A549 (cell line): ENCODE measurements at regions not wholly inside any gene's neighbourhood (a gene's known extent, or its start where the extent isn't known, plus 50 kb on each side); places are given as distances from the start of the nearest gene placed in this dataset.

Experiments
- ATAC-seq, 2 experiments: fragments of 200-7000 bp in 1 of 2; fragments of >200 bp in 1 of 2; cut with Nextera tagmentation in 1 of 2; cut with Tn5 transposase in 1 of 2; 3 replicates each; pipeline versions ENCODE4 v1.8.0 to v1.9.1; 2018 to 2020; ENCODE audit warnings: mild to moderate bottlenecking in 1 of 2, moderate library complexity in 1 of 2
- CTCF ChIA-PET: fragments of 300-600 bp; sonication (Branson Sonifier 250); formaldehyde crosslinking; extraction: SDS; loops from one replicate; lab custom pipeline; 2021; ENCODE audit warnings: antibody characterized with exemption, inconsistent platforms; lab: Yijun Ruan, JAX
- POLR2A ChIA-PET: fragments of 350-600 bp; formaldehyde crosslinking; extraction: SDS; loops from one replicate; lab custom pipeline; 2021; ENCODE audit warnings: antibody characterized with exemption, inconsistent platforms; lab: Yijun Ruan, JAX
- DNase-seq, 2 experiments: peaks; one replicate each; pipeline versions ENCODE4 v3.0.0 to v3.0.0-alpha.2; 2011 to 2016; ENCODE audit warnings: low read depth in 1 of 2, low spot score in 1 of 2
- FAIRE-seq: peaks from 2 replicates; lab custom pipeline; 2011; peaks lifted over from hg19 to GRCh38; lab: Jason Lieb, UNC
- H3K27ac ChIP-seq, 2 experiments: fragments of >200 bp; sonication (Bioruptor Twin); formaldehyde crosslinking; 3 replicates each; pipeline ENCODE4 v1.5.1; 2016 to 2017
- H3K4me1 ChIP-seq: fragments of >200 bp; sonication (Bioruptor Twin); formaldehyde crosslinking; 3 replicates; pipeline ENCODE4 v1.6.1; 2016
- H3K4me2 ChIP-seq: fragments of >200 bp; sonication (Bioruptor Twin); formaldehyde crosslinking; 3 replicates; pipeline ENCODE4 v1.6.1; 2016
- H3K4me3 ChIP-seq: fragments of >200 bp; sonication (Bioruptor Twin); formaldehyde crosslinking; 3 replicates; pipeline ENCODE4 v1.5.1; 2016
- H3K9me3 ChIP-seq: fragments of >200 bp; sonication (Bioruptor Twin); formaldehyde crosslinking; 3 replicates; pipeline ENCODE4 v1.6.1; 2016
- ATOH8 ChIP-seq: fragments of 250-450 bp; sonication (Bioruptor Pico); IDR thresholded peaks from 2 replicates; pipeline ENCODE4 v1.5.0; 2020; ENCODE audit warnings: low read depth, mild to moderate bottlenecking, moderate library complexity
- BHLHE40 ChIP-seq: IDR thresholded peaks from 2 replicates; pipeline ENCODE4 v1.6.1; 2012; ENCODE audit warnings: low read depth, low read length, inconsistent platforms
- CBX2 ChIP-seq: fragments of 200-600 bp; sonication (generic); IDR thresholded peaks from 2 replicates; pipeline ENCODE4 v1.6.1; 2016; ENCODE audit warnings: low read depth, mild to moderate bottlenecking, borderline replicate concordance
- CBX8 ChIP-seq: fragments of 200-600 bp; sonication (generic); IDR thresholded peaks from 2 replicates; pipeline ENCODE4 v1.6.1; 2016
- CHD2 ChIP-seq: fragments of 150-350 bp; IDR thresholded peaks from 2 replicates; pipeline ENCODE4 v1.6.1; 2014; ENCODE audit warnings: low read length; ENCODE audit not compliant: partially characterized antibody
- CTCF ChIP-seq: fragments of >200 bp; sonication (Bioruptor Twin); formaldehyde crosslinking; IDR thresholded peaks from 3 replicates; pipeline ENCODE4 v1.5.1; 2016
- EHMT2 ChIP-seq: fragments of 200-600 bp; sonication (generic); IDR thresholded peaks from 2 replicates; pipeline ENCODE4 v1.6.1; 2016; ENCODE audit warnings: antibody characterized with exemption, low read depth, mild to moderate bottlenecking, moderate library complexity
- ELK1 ChIP-seq: fragments of 150-350 bp; IDR thresholded peaks from 2 replicates; pipeline ENCODE4 v1.6.1; 2014; ENCODE audit warnings: low read depth, mild to moderate bottlenecking, low read length
- FOSB ChIP-seq: fragments of 250-450 bp; sonication (Bioruptor Pico); IDR thresholded peaks from 2 replicates; pipeline ENCODE4 v1.5.0; 2020; ENCODE audit warnings: mild to moderate bottlenecking, moderate library complexity
- FOSL2 ChIP-seq, 2 experiments: fragments of 450-650 bp in 1 of 2; fragments of >200 bp in 1 of 2; sonication (Bioruptor Twin) in 1 of 2; formaldehyde crosslinking; IDR thresholded peaks; 2 replicates each; pipeline versions ENCODE4 v1.5.0 to v1.6.1; 2016 to 2020; ENCODE audit warnings: mild to moderate bottlenecking in 1 of 2, moderate library complexity in 1 of 2
- FOXS1 ChIP-seq: fragments of 250-450 bp; sonication (Bioruptor Pico); IDR thresholded peaks from 2 replicates; pipeline ENCODE4 v1.5.0; 2020; ENCODE audit warnings: mild to moderate bottlenecking, moderate library complexity
- GATA3 ChIP-seq: IDR thresholded peaks from 2 replicates; pipeline ENCODE4 v1.6.1; 2012; ENCODE audit warnings: borderline replicate concordance
- HES2 ChIP-seq: fragments of >200 bp; sonication (Bioruptor Twin); formaldehyde crosslinking; IDR thresholded peaks from 2 replicates; pipeline ENCODE4 v1.6.1; 2016
- HEYL ChIP-seq: fragments of 250-450 bp; sonication (Bioruptor Pico); IDR thresholded peaks from 2 replicates; pipeline ENCODE4 v1.8.0; 2021; ENCODE audit warnings: mild to moderate bottlenecking, moderate library complexity
- HOXA7 ChIP-seq: fragments of 250-450 bp; sonication (Bioruptor Pico); IDR thresholded peaks from 2 replicates; pipeline ENCODE4 v1.5.0; 2020; ENCODE audit warnings: mild to moderate bottlenecking, moderate library complexity
- HOXB13 ChIP-seq: fragments of 250-450 bp; sonication (Bioruptor Pico); IDR thresholded peaks from 2 replicates; pipeline ENCODE4 v1.5.0; 2020; ENCODE audit warnings: low read depth, mild to moderate bottlenecking, moderate library complexity
- JUN ChIP-seq, 2 experiments: fragments of >200 bp; sonication (Bioruptor Twin); formaldehyde crosslinking; IDR thresholded peaks; 2 replicates in 1 of 2; 3 replicates in 1 of 2; pipeline ENCODE4 v1.6.1; 2016 to 2017
- KDM1A ChIP-seq: fragments of 200-600 bp; sonication (generic); IDR thresholded peaks from 2 replicates; pipeline ENCODE4 v1.6.1; 2016; ENCODE audit warnings: low read depth, mild to moderate bottlenecking
- PHF8 ChIP-seq: fragments of 200-600 bp; sonication (generic); IDR thresholded peaks from 2 replicates; pipeline ENCODE4 v1.6.1; 2016; ENCODE audit warnings: low read depth, mild to moderate bottlenecking, antibody characterized with exemption, moderate library complexity, borderline replicate concordance
- RAD21 ChIP-seq, 2 experiments: fragments of >200 bp in 1 of 2; sonication (Bioruptor Twin) in 1 of 2; formaldehyde crosslinking in 1 of 2; IDR thresholded peaks in 1 of 2; conservative IDR thresholded peaks in 1 of 2; 2 replicates in 1 of 2; 3 replicates in 1 of 2; pipeline ENCODE4 v1.6.1; 2012 to 2018; ENCODE audit warnings: inconsistent platforms in 1 of 2
- RCOR1 ChIP-seq: fragments of 150-350 bp; IDR thresholded peaks from 2 replicates; pipeline ENCODE4 v1.6.1; 2014; ENCODE audit warnings: antibody characterized with exemption, low read length, low read depth
- REST ChIP-seq: fragments of 200-600 bp; sonication (generic); IDR thresholded peaks from 2 replicates; pipeline ENCODE4 v1.6.1; 2016; ENCODE audit warnings: antibody characterized with exemption, mild to moderate bottlenecking, moderate library complexity
- TFCP2L1 ChIP-seq: fragments of 250-450 bp; sonication (Bioruptor Pico); IDR thresholded peaks from 2 replicates; pipeline ENCODE4 v1.5.0; 2021; ENCODE audit warnings: mild to moderate bottlenecking
- TP53 ChIP-seq: fragments of 250-450 bp; sonication (Bioruptor Pico); IDR thresholded peaks from 2 replicates; pipeline ENCODE4 v1.5.0; 2021; ENCODE audit warnings: mild to moderate bottlenecking, moderate library complexity
- USF2 ChIP-seq: fragments of 450-650 bp; IDR thresholded peaks from 2 replicates; pipeline ENCODE4 v1.6.1; 2014; ENCODE audit warnings: antibody characterized with exemption
- ZNF302 ChIP-seq: fragments of 250-450 bp; sonication (Bioruptor Pico); IDR thresholded peaks from 2 replicates; pipeline ENCODE4 v1.9.0; 2021; ENCODE audit warnings: inconsistent platforms, mild to moderate bottlenecking, moderate library complexity
- WGBS: methylation state at CpG from one replicate; pipeline ENCODE4 v1.1.6; 2017; ENCODE audit errors: missing lambda C conversion rate; 5-methylcytosine and 5-hydroxymethylcytosine counted together

GRCh38 chr7:49245062-49245461, 320.7 kb downstream of the CDC14C start:
- WGBS: 11% methylated on average over 3 of the region's 3 CpGs
- no peak overlapping the region for H3K27ac ChIP-seq
- DNase-seq (no peak), FAIRE-seq (no peak), ATAC-seq (no peak)
- H3K4me3 ChIP-seq: no peak overlapping the region
- POLR2A ChIA-PET: no interaction called here
- TF ChIP-seq RAD21 (conservative IDR thresholded peaks at IDR 0.05 in 1 of 2, IDR thresholded peaks at IDR 0.05 in 1 of 2) (no peak), FOXS1 (no peak), HOXA7 (CRISPR knock-in tag) (no peak), ZNF302 (CRISPR knock-in tag) (no peak), TP53 (CRISPR knock-in tag) (no peak), GATA3 (no peak), HES2 (no peak), CHD2 (no peak), FOSL2 (IDR thresholded peaks at IDR 0.05) (no peak), FOSL2 (CRISPR knock-in tag; IDR thresholded peaks at IDR 0.05) (no peak), JUN (IDR thresholded peaks at IDR 0.05) (no peak), HEYL (CRISPR knock-in tag) (no peak), EHMT2 (no peak), REST (no peak), HOXB13 (CRISPR knock-in tag) (no peak), PHF8 (no peak), BHLHE40 (no peak), USF2 (no peak), KDM1A (no peak), FOSB (CRISPR knock-in tag) (no peak), CBX2 (no peak)
- no peak overlapping the region for H3K4me2 ChIP-seq
- no peaks in the 10 kb centered on the region for H3K4me1 ChIP-seq
- CTCF ChIA-PET: no interaction called here
- H3K9me3 ChIP-seq: no peaks in the 10 kb centered on the region

GRCh38 chr7:49247759-49248158, 323.4 kb downstream of the CDC14C start:
- H3K27ac ChIP-seq: no peak overlapping the region
- no peaks in the 10 kb centered on the region for H3K4me1 ChIP-seq
- CTCF ChIA-PET: no interaction called here
- POLR2A ChIA-PET: no interaction called here
- no peak overlapping the region for H3K4me3 ChIP-seq
- H3K4me2 ChIP-seq: no peak overlapping the region
- no peaks in the 10 kb centered on the region for H3K9me3 ChIP-seq
- WGBS: 14% methylated on average over 3 of the region's 3 CpGs
- FAIRE-seq (no peak), ATAC-seq (no peak), DNase-seq (no peak)
- no peak for TF ChIP-seq CTCF
- TF ChIP-seq CBX8: no peak
- no peak for TF ChIP-seq KDM1A
- no peak for TF ChIP-seq TFCP2L1 (CRISPR knock-in tag)
- no peak for TF ChIP-seq CBX2
- TF ChIP-seq ATOH8: no peak
- no peak for TF ChIP-seq PHF8
- no peak for TF ChIP-seq REST
- no peak for TF ChIP-seq ELK1
- no peak for TF ChIP-seq RCOR1
